ENCODE measurements at regions not wholly inside any gene's neighbourhood (a gene's known extent, or its start where the extent isn't known, plus 50 kb on each side); places are given as distances from the start of the nearest gene placed in this dataset.

- Histone ChIP-seq H3K9me2 (ENCODE audit: insufficient read depth) (no peaks in the 10 kb centered on the region), H3K4me2 (no peak overlapping the region), H3K27ac (no peak overlapping the region), H2AFZ (no peak overlapping the region), H3K27me3 (ENCODE audit: insufficient read depth, low read depth) (no peaks in the 10 kb centered on the region), H3K4me1 (replicated peaks; ENCODE audit: insufficient read depth) (no peaks in the 10 kb centered on the region), H4K20me1 (ENCODE audit: insufficient read depth) (no peaks in the 10 kb centered on the region), H3K4me3 (no peak overlapping the region), H3K79me2 (ENCODE audit: low read depth) (no peaks in the 10 kb centered on the region), H3K9me3 (ENCODE audit: insufficient read depth, low read depth) (no peaks in the 10 kb centered on the region), H3K36me3 (ENCODE audit: low read depth) (no peaks in the 10 kb centered on the region), H3F3A (ENCODE audit: insufficient read depth, low read depth) (no peaks in the 10 kb centered on the region)
- ChIA-PET CTCF (no interaction called here), POLR2A (ENCODE audit: unreplicated experiment) (no interaction called here)
- DNase-seq = no peak
- intact Hi-C loops (cut with micrococcal nuclease; ENCODE audit: unreplicated experiment) = no loop called here
- BruUV-seq (replicated peaks) = no TSS peak
- TF ChIP-seq CTCF (conservative IDR thresholded peaks at IDR 0.05) = no peak
- TF ChIP-seq EZH2 (IDR thresholded peaks at IDR 0.05; ENCODE audit: low read depth) = no peak
These were observed 195.9 kb downstream of the XPNPEP1 start for GRCh38 chr10:109727436-109727835.

- Histone ChIP-seq H3K27me3 (ENCODE audit: insufficient read depth, low read depth) (no peaks in the 10 kb centered on the region), H3K4me1 (replicated peaks; ENCODE audit: insufficient read depth) (no peaks in the 10 kb centered on the region), H3K4me3 (no peak overlapping the region), H3K9me3 (ENCODE audit: insufficient read depth, low read depth) (no peaks in the 10 kb centered on the region), H3K4me2 (no peak overlapping the region), H3K9me2 (ENCODE audit: insufficient read depth) (no peaks in the 10 kb centered on the region), H4K20me1 (ENCODE audit: insufficient read depth) (no peaks in the 10 kb centered on the region), H3F3A (ENCODE audit: insufficient read depth, low read depth) (no peaks in the 10 kb centered on the region), H2AFZ (no peak overlapping the region), H3K79me2 (ENCODE audit: low read depth) (no peaks in the 10 kb centered on the region), H3K27ac (no peak overlapping the region), H3K36me3 (ENCODE audit: low read depth) (no peaks in the 10 kb centered on the region)
- intact Hi-C loops (cut with micrococcal nuclease; ENCODE audit: unreplicated experiment) = no loop called here
- TF ChIP-seq CTCF (conservative IDR thresholded peaks at IDR 0.05) (no peak), EZH2 (IDR thresholded peaks at IDR 0.05; ENCODE audit: low read depth) (no peak)
- POLR2A ChIA-PET (ENCODE audit: unreplicated experiment) = no interaction called here
- CTCF ChIA-PET = no interaction called here
- DNase-seq = no peak
- no TSS peak for BruUV-seq (replicated peaks)
These were observed 196.8 kb downstream of the XPNPEP1 start for GRCh38 chr10:109726473-109726872.

GRCh38 chr10:109723305-109723704, 200.0 kb downstream of the XPNPEP1 start:
- H3K36me3 ChIP-seq (ENCODE audit: low read depth) = no peaks in the 10 kb centered on the region
- H3K4me3 ChIP-seq = no peak overlapping the region
- intact Hi-C loops (cut with micrococcal nuclease; ENCODE audit: unreplicated experiment) = no loop called here
- no peaks in the 10 kb centered on the region for H3K9me3 ChIP-seq (ENCODE audit: insufficient read depth, low read depth)
- H3K27me3 ChIP-seq (ENCODE audit: insufficient read depth, low read depth) = no peaks in the 10 kb centered on the region
- no peaks in the 10 kb centered on the region for H4K20me1 ChIP-seq (ENCODE audit: insufficient read depth)
- ChIA-PET CTCF (no interaction called here), POLR2A (ENCODE audit: unreplicated experiment) (no interaction called here)
- no peaks in the 10 kb centered on the region for H3K9me2 ChIP-seq (ENCODE audit: insufficient read depth)
- no peaks in the 10 kb centered on the region for H3F3A ChIP-seq (ENCODE audit: insufficient read depth, low read depth)
- BruUV-seq (replicated peaks) = no TSS peak
- H3K79me2 ChIP-seq (ENCODE audit: low read depth) = no peaks in the 10 kb centered on the region
- H3K4me1 ChIP-seq (replicated peaks; ENCODE audit: insufficient read depth) = no peaks in the 10 kb centered on the region
- no peak for TF ChIP-seq CTCF (conservative IDR thresholded peaks at IDR 0.05)
- no peak for TF ChIP-seq EZH2 (IDR thresholded peaks at IDR 0.05; ENCODE audit: low read depth)
- DNase-seq = no peak
- no peak overlapping the region for H2AFZ ChIP-seq
- no peak overlapping the region for H3K4me2 ChIP-seq
- H3K27ac ChIP-seq = no peak overlapping the region

Measured in PC-9 (cell line).